Activated CD8-positive, alpha-beta memory T cell treated with anti-CD3 and anti-CD28 coated beads, Interleukin-2, amount 10 ng/mL, durations not matched to agents 7 days and 5 days (primary cell): ENCODE measurements at regions not wholly inside any gene's neighbourhood (a gene's known extent, or its start where the extent isn't known, plus 50 kb on each side); places are given as distances from the start of the nearest gene placed in this dataset.

Experiments used
- ATAC-seq: fragments of 150-1000 bp; cut with Tn5 transposase; one replicate; pipeline ENCODE4 v1.10.0; 2021; ENCODE audit warnings: moderate library complexity
- CTCF ChIA-PET: fragments of 350-600 bp; sonication (Branson Sonifier 250); formaldehyde crosslinking; loops from one replicate; lab custom pipeline; 2021; ENCODE audit warnings: antibody characterized with exemption; lab: Charles Lee
- DNase-seq: peaks from one replicate; pipeline ENCODE4 v3.0.0-alpha.2; 2020
- H3K27ac Mint-ChIP-seq: one replicate; pipeline ENCODE4 v1.8.0; 2021; ENCODE audit warnings: mild to moderate bottlenecking, mixed read lengths
- H3K27me3 Mint-ChIP-seq: one replicate; pipeline ENCODE4 v1.8.0; 2021; ENCODE audit warnings: mixed read lengths
- H3K36me3 Mint-ChIP-seq: one replicate; pipeline ENCODE4 v1.8.0; 2021; ENCODE audit warnings: mild to moderate bottlenecking, mixed read lengths
- H3K4me1 Mint-ChIP-seq: one replicate; pipeline ENCODE4 v1.8.0; 2021; ENCODE audit warnings: mixed read lengths
- H3K4me3 Mint-ChIP-seq: one replicate; pipeline ENCODE4 v1.8.0; 2021; ENCODE audit warnings: mild to moderate bottlenecking, moderate library complexity, mixed read lengths
- H3K9me3 Mint-ChIP-seq: one replicate; pipeline ENCODE4 v1.8.0; 2022; ENCODE audit warnings: low read depth, mixed read lengths

DNA sequence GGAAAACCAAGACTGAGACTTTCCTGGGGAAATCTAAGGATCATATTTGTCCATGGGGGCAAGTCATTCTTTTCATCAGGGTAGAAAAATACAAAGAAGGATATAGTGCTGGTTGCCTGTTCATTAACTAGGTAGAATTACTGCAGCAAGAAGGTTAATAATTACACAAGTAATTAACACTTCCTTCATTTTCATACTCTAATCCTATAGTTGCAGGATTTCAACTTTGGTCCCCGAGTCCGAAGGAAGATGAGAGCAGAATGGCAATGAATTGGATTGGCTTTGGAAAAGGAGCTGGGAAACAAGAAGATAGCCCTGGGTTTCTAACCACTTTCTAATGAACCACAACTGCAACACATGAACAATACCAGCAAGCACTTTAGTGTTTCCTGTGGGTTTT lies 199.2 kb upstream of the ESRRG start:
- H3K36me3 Mint-ChIP-seq = no peaks in the 10 kb centered on the region
- CTCF ChIA-PET = no interaction called here
- H3K27me3 Mint-ChIP-seq = no peaks in the 10 kb centered on the region
- H3K27ac Mint-ChIP-seq = no peak overlapping the region
- no peak for ATAC-seq
- H3K4me3 Mint-ChIP-seq = no peak overlapping the region
- no peaks in the 10 kb centered on the region for H3K4me1 Mint-ChIP-seq
- DNase-seq = no peak
- peaks cover 2% of the 10 kb centered on the region for H3K9me3 Mint-ChIP-seq

DNA sequence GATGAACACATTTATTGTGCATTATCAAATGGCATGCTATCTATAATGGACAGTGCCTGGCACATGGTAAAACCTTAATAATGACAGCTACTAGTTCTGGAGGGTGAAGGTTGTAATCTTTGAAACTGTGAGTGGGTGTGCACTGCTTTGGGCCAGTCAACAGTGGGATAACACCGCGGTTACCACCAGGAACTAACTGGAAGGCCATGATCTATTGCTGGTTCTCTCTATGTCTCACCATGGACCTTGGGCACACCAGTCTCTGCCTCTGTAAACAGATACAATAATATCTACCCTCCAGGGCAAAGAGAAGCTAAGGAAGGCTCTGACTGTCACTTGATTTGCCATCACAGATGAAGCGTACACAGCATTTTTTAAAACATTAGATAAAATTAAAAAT lies 198.6 kb upstream of the ESRRG start:
- ATAC-seq (no peak), DNase-seq (no peak)
- H3K27ac Mint-ChIP-seq = no peak overlapping the region
- H3K4me1 Mint-ChIP-seq = no peaks in the 10 kb centered on the region
- no peaks in the 10 kb centered on the region for H3K27me3 Mint-ChIP-seq
- peaks cover 2% of the 10 kb centered on the region for H3K9me3 Mint-ChIP-seq
- CTCF ChIA-PET = no interaction called here
- no peaks in the 10 kb centered on the region for H3K36me3 Mint-ChIP-seq
- no peak overlapping the region for H3K4me3 Mint-ChIP-seq

DNA sequence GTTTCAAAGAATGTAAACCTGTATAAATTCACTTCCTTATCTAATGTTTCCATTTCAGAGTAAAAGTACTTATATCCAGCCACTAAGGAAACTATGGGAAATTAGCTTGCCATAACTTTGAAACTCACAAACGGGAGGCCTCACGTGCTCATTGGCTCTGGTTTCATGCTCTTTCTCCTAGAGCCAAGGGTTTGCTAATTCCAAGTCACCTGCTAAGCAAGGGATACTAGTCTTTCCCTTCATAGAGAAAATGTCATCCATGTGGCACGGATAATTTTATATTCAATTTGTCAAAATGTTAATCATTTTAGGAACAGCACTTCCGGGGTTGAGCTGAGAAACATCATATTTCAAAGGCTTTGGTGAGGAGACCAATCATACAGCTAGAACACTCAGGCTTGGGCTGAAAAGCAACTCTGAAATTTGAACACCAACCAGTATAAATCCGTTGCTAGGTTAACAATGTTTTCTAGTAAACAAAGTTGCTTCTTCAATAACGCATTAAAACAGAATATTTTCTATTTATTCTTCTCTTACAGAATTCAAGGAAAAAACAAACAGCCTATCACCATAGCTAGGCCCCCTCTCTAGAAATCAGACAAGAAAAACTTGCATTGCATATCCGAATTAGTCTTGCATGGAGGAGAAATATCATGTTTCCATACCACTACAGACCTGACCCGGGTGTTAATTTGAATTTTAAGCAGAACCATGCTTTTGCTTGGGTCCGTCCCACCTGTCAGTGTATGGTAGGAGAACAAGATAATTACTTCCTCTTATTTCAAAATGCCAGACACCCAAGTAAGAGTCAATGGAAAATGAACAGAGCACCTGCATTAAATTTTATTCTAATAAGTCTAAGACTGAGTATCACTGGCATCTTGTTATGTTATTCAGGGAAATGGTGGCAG lies 196.1 kb upstream of the ESRRG start:
- Mint-ChIP-seq H3K9me3 (peaks cover 7% of the 10 kb centered on the region), H3K4me3 (no peak overlapping the region), H3K27me3 (no peaks in the 10 kb centered on the region), H3K4me1 (no peaks in the 10 kb centered on the region), H3K36me3 (no peaks in the 10 kb centered on the region), H3K27ac (no peak overlapping the region)
- DNase-seq (no peak), ATAC-seq (no peak)
- CTCF ChIA-PET = no interaction called here

DNA sequence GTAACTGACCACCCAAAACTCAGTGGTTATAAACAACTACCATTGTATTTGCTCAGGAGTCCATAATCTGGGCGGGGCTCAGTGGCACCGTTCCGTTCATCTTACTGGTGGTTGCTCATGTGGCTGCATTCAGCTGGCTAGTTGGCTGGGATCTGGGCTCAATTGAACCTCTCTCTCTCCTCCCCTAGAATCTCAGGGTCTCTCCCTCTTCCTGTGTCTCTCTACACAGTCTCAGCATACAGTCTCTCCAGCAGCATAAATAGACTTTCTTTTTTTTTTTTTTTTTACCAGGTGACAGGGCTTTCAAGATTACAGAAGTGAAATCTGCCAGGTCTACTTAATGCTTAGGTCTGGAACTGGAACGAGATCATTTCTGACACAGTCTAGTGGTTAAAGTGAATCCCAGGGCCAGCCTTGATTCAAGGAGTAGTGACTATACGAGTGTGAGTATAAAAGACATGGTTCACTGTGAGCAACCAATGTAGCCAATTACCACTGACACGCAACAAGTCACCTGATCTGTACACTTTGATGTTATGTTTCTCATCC lies 193.7 kb upstream of the ESRRG start:
- CTCF ChIA-PET = no interaction called here
- H3K9me3 Mint-ChIP-seq = peaks cover 5% of the 10 kb centered on the region
- no peaks in the 10 kb centered on the region for H3K27me3 Mint-ChIP-seq

DNA sequence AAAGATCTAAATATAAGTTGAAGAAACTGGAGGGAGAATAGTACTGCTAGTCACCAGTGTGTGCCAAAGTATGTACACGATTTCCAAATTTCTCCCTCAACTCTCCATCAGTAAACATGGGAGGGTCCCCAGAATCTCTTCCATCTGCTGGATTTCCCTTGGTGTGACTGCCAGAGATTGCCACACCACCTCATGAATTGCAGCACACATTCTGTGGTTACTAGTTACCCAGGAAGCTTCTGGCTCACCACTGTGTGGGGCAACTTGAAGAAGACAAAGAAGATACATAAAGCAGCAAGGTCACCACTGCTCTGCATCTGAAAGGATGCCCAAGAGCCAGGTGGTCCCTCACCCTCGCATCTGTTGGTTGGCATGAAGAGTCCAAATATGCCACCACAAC lies 191.7 kb upstream of the ESRRG start:
- ATAC-seq = no peak
- Mint-ChIP-seq H3K9me3 (peaks cover 5% of the 10 kb centered on the region), H3K4me1 (no peaks in the 10 kb centered on the region), H3K4me3 (no peak overlapping the region), H3K27me3 (no peaks in the 10 kb centered on the region), H3K36me3 (no peaks in the 10 kb centered on the region), H3K27ac (no peak overlapping the region)
- DNase-seq = no peak
- CTCF ChIA-PET = no interaction called here

More for the DNA sequence above, 193.7 kb upstream of the ESRRG start:
- ATAC-seq (no peak), DNase-seq (no peak)
- H3K4me3 Mint-ChIP-seq = no peak overlapping the region
- H3K27ac Mint-ChIP-seq = no peak overlapping the region
- H3K4me1 Mint-ChIP-seq = no peaks in the 10 kb centered on the region
- no peaks in the 10 kb centered on the region for H3K36me3 Mint-ChIP-seq

DNA sequence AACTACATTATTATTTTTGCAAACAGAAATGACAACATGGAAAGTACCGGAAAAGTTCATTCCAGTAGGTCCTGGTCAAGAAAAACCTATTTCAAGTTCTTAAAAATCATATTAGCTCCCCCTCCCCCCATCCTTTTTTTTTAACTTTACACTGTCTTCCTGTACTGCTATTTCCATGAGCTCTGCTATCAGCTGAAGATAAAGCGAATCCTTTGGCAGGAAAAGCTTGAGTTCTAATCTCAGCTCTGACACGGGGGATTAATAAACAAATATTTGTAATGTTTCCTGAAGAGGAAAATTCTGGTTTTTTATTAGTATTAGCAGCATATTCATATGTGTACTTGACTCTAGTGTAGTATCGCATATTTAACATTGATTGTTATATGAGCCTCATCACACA lies 190.7 kb upstream of the ESRRG start:
- H3K27me3 Mint-ChIP-seq = no peaks in the 10 kb centered on the region
- CTCF ChIA-PET = no interaction called here
- H3K4me1 Mint-ChIP-seq = no peaks in the 10 kb centered on the region
- peaks cover 5% of the 10 kb centered on the region for H3K9me3 Mint-ChIP-seq
- H3K4me3 Mint-ChIP-seq = no peak overlapping the region
- no peak overlapping the region for H3K27ac Mint-ChIP-seq
- DNase-seq (no peak), ATAC-seq (no peak)
- H3K36me3 Mint-ChIP-seq = no peaks in the 10 kb centered on the region

DNA sequence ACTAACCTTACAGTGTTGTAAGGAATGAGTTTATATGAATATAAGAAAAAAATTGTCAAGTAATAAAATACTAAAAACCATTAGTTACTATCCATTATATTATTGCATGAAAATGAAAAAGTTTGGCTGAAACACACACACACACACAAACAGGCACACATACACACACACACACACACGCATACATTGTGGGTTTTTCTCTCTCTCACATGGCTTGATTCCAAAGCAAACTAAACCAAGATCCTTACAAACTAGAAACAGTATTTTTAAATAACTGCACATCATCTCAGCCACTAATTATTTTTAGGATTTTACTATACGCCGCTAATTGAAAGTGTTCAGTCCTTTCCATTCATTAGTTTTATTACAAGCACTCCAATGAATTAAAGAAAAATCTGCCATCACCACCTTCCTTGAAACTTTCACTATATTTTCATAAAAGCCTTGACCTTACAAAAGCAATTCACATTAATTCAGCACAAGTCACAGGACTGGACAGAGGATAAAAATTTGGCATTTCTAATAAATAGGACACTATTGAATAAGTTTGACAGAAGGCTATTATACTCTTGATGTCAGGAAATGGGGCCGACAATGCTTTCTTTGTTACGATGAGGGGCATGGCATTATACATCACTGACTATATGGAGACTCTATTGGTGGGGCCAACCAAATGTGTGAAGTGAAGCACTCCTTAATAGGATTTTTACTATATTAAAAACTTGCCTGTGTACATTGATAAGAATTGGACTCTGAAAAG lies 187.0 kb upstream of the ESRRG start:
- no peak for ATAC-seq
- Mint-ChIP-seq H3K27me3 (no peaks in the 10 kb centered on the region), H3K9me3 (peaks cover 2% of the 10 kb centered on the region), H3K4me1 (no peaks in the 10 kb centered on the region), H3K4me3 (no peak overlapping the region), H3K27ac (no peak overlapping the region), H3K36me3 (no peaks in the 10 kb centered on the region)
- CTCF ChIA-PET = no interaction called here
- DNase-seq = no peak

DNA sequence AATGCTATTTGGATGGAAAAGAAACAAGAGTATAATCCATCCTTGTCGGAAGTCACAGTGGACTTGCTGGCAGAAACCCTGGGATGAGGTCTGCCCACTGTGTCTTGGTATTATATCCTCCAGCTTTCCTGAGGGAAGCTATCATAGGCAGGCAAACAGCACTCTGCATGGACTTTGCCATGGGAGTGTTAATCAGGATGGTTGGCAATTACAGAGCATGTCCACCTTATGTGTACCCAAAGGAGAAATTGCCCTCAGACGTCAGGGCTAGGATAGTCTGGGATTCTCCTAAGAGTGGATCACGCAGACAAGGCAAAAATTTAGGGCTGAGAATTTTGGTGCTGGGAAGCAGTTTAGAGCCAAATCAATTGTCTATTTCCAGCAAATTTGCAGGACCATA lies 184.9 kb upstream of the ESRRG start:
- peaks cover 2% of the 10 kb centered on the region for H3K9me3 Mint-ChIP-seq
- H3K27ac Mint-ChIP-seq = no peak overlapping the region
- H3K36me3 Mint-ChIP-seq = no peaks in the 10 kb centered on the region
- no peak for ATAC-seq
- no peaks in the 10 kb centered on the region for H3K4me1 Mint-ChIP-seq
- DNase-seq = no peak
- H3K4me3 Mint-ChIP-seq = no peak overlapping the region
- CTCF ChIA-PET = no interaction called here
- no peaks in the 10 kb centered on the region for H3K27me3 Mint-ChIP-seq

DNA sequence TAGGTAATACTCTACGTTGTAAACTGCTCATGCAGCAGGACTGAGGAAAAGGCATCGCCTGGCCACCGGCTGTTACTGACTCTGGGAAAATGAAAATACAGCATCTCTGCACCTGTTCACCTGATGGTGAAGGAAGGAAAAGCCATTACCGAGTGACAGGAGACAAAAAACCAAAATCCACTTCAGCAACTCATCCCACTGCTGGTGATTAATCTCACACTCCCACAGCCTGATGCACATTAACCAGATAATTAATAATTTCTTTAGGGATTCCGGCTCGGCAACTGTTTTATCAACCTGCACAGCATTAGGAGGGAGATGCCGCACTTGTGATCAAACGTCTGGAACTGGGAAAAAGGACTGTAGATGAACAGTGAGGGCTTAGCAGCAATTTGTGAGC lies 183.9 kb upstream of the ESRRG start:
- no peak for ATAC-seq
- CTCF ChIA-PET = no interaction called here

DNA sequence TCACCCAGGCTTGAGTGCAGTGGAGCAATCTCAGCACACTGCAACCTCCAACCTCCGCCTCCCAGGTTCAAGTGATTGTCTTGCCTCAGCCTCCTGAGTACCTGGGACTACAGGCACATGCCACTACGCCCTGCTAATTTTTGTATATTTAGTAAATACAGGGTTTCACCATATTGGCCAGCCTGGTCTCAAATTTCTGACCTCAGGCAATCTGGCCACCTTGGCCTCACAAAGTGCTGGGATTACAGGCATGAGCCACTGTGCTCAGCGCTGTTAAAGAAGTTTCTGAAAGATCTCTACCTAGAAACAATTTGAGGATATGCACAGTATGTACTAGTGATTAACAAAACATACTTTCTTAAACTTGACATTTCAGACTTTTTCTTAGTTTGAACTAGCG lies 182.6 kb upstream of the ESRRG start:
- CTCF ChIA-PET = no interaction called here
- no peaks in the 10 kb centered on the region for H3K36me3 Mint-ChIP-seq

More for the DNA sequence above, 183.9 kb upstream of the ESRRG start:
- no peak for DNase-seq
- Mint-ChIP-seq H3K9me3 (peaks cover 2% of the 10 kb centered on the region), H3K4me1 (no peaks in the 10 kb centered on the region), H3K4me3 (no peak overlapping the region), H3K27ac (no peak overlapping the region), H3K36me3 (no peaks in the 10 kb centered on the region), H3K27me3 (no peaks in the 10 kb centered on the region)

DNA sequence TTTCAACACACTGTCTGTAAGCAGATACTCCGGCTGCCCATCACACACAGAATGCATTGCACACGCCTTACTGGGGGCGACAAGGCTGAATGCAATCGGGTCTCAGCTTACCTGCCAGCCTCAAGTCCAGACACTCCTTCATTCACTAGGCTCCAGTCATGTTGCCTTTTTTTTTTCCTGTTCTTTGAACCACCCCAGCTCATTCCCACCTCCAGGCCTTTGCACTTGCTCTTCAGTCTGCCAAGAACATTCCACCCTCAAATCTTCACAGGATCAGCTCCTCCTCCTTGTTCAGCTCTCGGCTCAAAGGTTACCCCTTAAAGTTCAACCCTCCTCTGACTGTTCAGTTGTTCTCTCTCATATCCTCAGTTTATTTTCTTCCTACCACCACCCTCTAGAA lies 181.9 kb upstream of the ESRRG start:
- no peaks in the 10 kb centered on the region for H3K36me3 Mint-ChIP-seq
- CTCF ChIA-PET = no interaction called here
- DNase-seq (no peak), ATAC-seq (no peak)
- no peak overlapping the region for H3K27ac Mint-ChIP-seq
- H3K27me3 Mint-ChIP-seq = no peaks in the 10 kb centered on the region
- H3K4me3 Mint-ChIP-seq = no peak overlapping the region
- H3K4me1 Mint-ChIP-seq = no peaks in the 10 kb centered on the region
- peaks cover 2% of the 10 kb centered on the region for H3K9me3 Mint-ChIP-seq

More for the DNA sequence above, 182.6 kb upstream of the ESRRG start:
- no peaks in the 10 kb centered on the region for H3K27me3 Mint-ChIP-seq
- no peak overlapping the region for H3K4me3 Mint-ChIP-seq
- ATAC-seq (no peak), DNase-seq (no peak)
- H3K9me3 Mint-ChIP-seq = peaks cover 2% of the 10 kb centered on the region
- no peak overlapping the region for H3K27ac Mint-ChIP-seq
- no peaks in the 10 kb centered on the region for H3K4me1 Mint-ChIP-seq

DNA sequence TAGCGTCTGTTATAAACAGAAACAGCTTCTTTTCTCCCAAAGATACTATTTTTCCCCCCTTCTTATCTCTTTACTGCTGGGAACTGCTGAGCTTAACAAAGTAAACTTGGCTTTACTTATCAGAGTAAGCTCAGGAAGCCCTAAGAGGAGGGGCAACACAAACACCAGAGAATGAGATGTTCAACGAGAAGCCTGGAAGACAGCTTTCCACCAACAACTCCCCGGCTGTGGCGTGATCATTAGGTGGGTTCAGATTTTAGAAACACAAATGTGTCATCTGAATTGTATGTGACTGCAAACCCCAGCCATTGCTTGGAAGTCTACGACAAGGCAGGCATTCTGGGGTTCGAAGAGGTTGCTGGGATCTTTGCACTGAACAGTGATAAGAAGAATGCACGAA lies 181.2 kb upstream of the ESRRG start:
- Mint-ChIP-seq H3K36me3 (no peaks in the 10 kb centered on the region), H3K4me1 (no peaks in the 10 kb centered on the region), H3K4me3 (no peak overlapping the region), H3K27me3 (no peaks in the 10 kb centered on the region), H3K27ac (no peak overlapping the region), H3K9me3 (peaks cover 2% of the 10 kb centered on the region)
- DNase-seq (no peak), ATAC-seq (no peak)
- CTCF ChIA-PET = no interaction called here

DNA sequence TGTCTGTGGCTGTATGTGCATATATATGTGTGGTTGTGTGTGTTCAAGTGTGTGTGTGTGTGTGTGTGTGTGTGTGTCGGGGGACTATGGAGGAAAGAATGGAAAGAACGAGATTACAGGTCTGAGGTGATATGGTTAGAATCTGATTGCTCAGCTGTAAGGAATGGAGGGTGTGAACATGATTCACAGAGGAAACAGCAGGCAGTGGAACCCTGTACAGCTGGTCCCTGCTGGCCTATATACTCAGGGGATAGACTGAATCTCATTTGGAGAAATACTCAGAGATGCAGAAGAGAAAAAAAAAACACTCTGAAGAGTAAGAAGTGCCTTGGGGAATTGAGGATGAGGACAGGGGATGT lies 180.1 kb upstream of the ESRRG start:
- Mint-ChIP-seq H3K27me3 (no peaks in the 10 kb centered on the region), H3K27ac (no peak overlapping the region), H3K4me1 (no peaks in the 10 kb centered on the region), H3K36me3 (no peaks in the 10 kb centered on the region), H3K4me3 (no peak overlapping the region), H3K9me3 (peaks cover 2% of the 10 kb centered on the region)
- no peak for DNase-seq
- no peak for ATAC-seq
- CTCF ChIA-PET = no interaction called here
